ENCODE measurements at regions not wholly inside any gene's neighbourhood (a gene's known extent, or its start where the extent isn't known, plus 50 kb on each side); places are given as distances from the start of the nearest gene placed in this dataset.

- no peaks in the 10 kb centered on the region for H3K27me3 Mint-ChIP-seq (ENCODE audit: insufficient read depth, unreplicated experiment)
- no peak overlapping the region for H3K27ac Mint-ChIP-seq (ENCODE audit: low read depth, unreplicated experiment)
- no peaks in the 10 kb centered on the region for H3K36me3 Mint-ChIP-seq (ENCODE audit: insufficient read depth, unreplicated experiment)
- H3K9me3 Mint-ChIP-seq (ENCODE audit: unreplicated experiment): no peaks in the 10 kb centered on the region
- DNase-seq (ENCODE audit: unreplicated experiment): no peak
- H3K4me3 Mint-ChIP-seq (ENCODE audit: unreplicated experiment): no peak overlapping the region
- ChIA-PET POLR2A (no interaction called here), CTCF (interaction anchor here (1.0 kb wide), 2 partner anchors 19 to 785 kb away, joined by 3 read pairs; no protein-coding TSS in a partner anchor)
- no TSS peak for BruUV-seq (replicated peaks)
- H3K4me1 Mint-ChIP-seq (ENCODE audit: insufficient read depth, unreplicated experiment): no peaks in the 10 kb centered on the region
- intact Hi-C loops (cut with micrococcal nuclease): no loop called here
- no peak for TF ChIP-seq CTCF (IDR thresholded peaks at IDR 0.05; ENCODE audit: unreplicated experiment)
Measured at GRCh38 chr4:43709443-43709842, 739.2 kb downstream of the KCTD8 start.

- H3K4me3 Mint-ChIP-seq (ENCODE audit: unreplicated experiment): no peak overlapping the region
- DNase-seq (ENCODE audit: unreplicated experiment): no peak
- BruUV-seq (replicated peaks): no TSS peak
- POLR2A ChIA-PET: no interaction called here
- H3K36me3 Mint-ChIP-seq (ENCODE audit: insufficient read depth, unreplicated experiment): no peaks in the 10 kb centered on the region
- no peaks in the 10 kb centered on the region for H3K27me3 Mint-ChIP-seq (ENCODE audit: insufficient read depth, unreplicated experiment)
- CTCF ChIA-PET: interaction anchor here (0.7 to 1.1 kb wide), 2 partner anchors 9 to 315 kb away, joined by 3 read pairs; no protein-coding TSS in a partner anchor
- TF ChIP-seq CTCF (IDR thresholded peaks at IDR 0.05; ENCODE audit: unreplicated experiment): no peak
- no peaks in the 10 kb centered on the region for H3K9me3 Mint-ChIP-seq (ENCODE audit: unreplicated experiment)
- H3K4me1 Mint-ChIP-seq (ENCODE audit: insufficient read depth, unreplicated experiment): no peaks in the 10 kb centered on the region
- no peak overlapping the region for H3K27ac Mint-ChIP-seq (ENCODE audit: low read depth, unreplicated experiment)
- intact Hi-C loops (cut with micrococcal nuclease): no loop called here
Measured at GRCh38 chr4:43716721-43717395, 731.8 kb downstream of the KCTD8 start.

- TF ChIP-seq CTCF (IDR thresholded peaks at IDR 0.05; ENCODE audit: unreplicated experiment): no peak
- ChIA-PET POLR2A (no interaction called here), CTCF (interaction anchor here (0.6 kb wide), 1 partner anchor 8 kb away, joined by 3 read pairs; no protein-coding TSS in a partner anchor)
- H3K4me3 Mint-ChIP-seq (ENCODE audit: unreplicated experiment): no peak overlapping the region
- BruUV-seq (replicated peaks): no TSS peak
- H3K4me1 Mint-ChIP-seq (ENCODE audit: insufficient read depth, unreplicated experiment): no peaks in the 10 kb centered on the region
- H3K27me3 Mint-ChIP-seq (ENCODE audit: insufficient read depth, unreplicated experiment): no peaks in the 10 kb centered on the region
- H3K27ac Mint-ChIP-seq (ENCODE audit: low read depth, unreplicated experiment): no peak overlapping the region
- no peaks in the 10 kb centered on the region for H3K36me3 Mint-ChIP-seq (ENCODE audit: insufficient read depth, unreplicated experiment)
- DNase-seq (ENCODE audit: unreplicated experiment): no peak
- intact Hi-C loops (cut with micrococcal nuclease): no loop called here
- no peaks in the 10 kb centered on the region for H3K9me3 Mint-ChIP-seq (ENCODE audit: unreplicated experiment)
Measured at GRCh38 chr4:43718369-43718768, 730.2 kb downstream of the KCTD8 start.

GRCh38 chr4:43732829-43733426 is 715.7 kb downstream of the KCTD8 start:
- no peaks in the 10 kb centered on the region for H3K4me1 Mint-ChIP-seq (ENCODE audit: insufficient read depth, unreplicated experiment)
- H3K36me3 Mint-ChIP-seq (ENCODE audit: insufficient read depth, unreplicated experiment): no peaks in the 10 kb centered on the region
- no peak for DNase-seq (ENCODE audit: unreplicated experiment)
- H3K9me3 Mint-ChIP-seq (ENCODE audit: unreplicated experiment): peaks cover 27% of the 10 kb centered on the region
- H3K27me3 Mint-ChIP-seq (ENCODE audit: insufficient read depth, unreplicated experiment): no peaks in the 10 kb centered on the region
- H3K27ac Mint-ChIP-seq (ENCODE audit: low read depth, unreplicated experiment): no peak overlapping the region
- no peak overlapping the region for H3K4me3 Mint-ChIP-seq (ENCODE audit: unreplicated experiment)
- no TSS peak for BruUV-seq (replicated peaks)
- intact Hi-C loops (cut with micrococcal nuclease): no loop called here
- ChIA-PET CTCF (no interaction called here), POLR2A (no interaction called here)
- TF ChIP-seq CTCF (IDR thresholded peaks at IDR 0.05; ENCODE audit: unreplicated experiment): no peak
